ENCODE measurements at regions not wholly inside any gene's neighbourhood (a gene's known extent, or its start where the extent isn't known, plus 50 kb on each side); places are given as distances from the start of the nearest gene placed in this dataset.
"Not testable (repeated sequence)": the region's sequence is repeated elsewhere in the genome, so short reads cannot be mapped to it uniquely, and the experiment has no call there.

GRCh38 chr11:71129624-71130023 lies 122.8 kb downstream of the SHANK2 start:
- Histone ChIP-seq H3K27ac (ENCODE audit: insufficient read depth in 1 of 2, low read depth in 1 of 2, low read length in 2 of 2, poor library complexity in 1 of 2, severe bottlenecking in 2 of 2) (no peak overlapping the region), H3K4me1 (ENCODE audit: control extremely low read depth in 1 of 4, control insufficient read depth in 4 of 4, insufficient read depth in 4 of 4, low read length in 3 of 4) (no peaks in the 10 kb centered on the region), H3K27me3 (replicated peaks in 2 of 5; ENCODE audit: control insufficient read depth in 4 of 5, insufficient read depth in 5 of 5, low read length in 4 of 5) (peaks cover 0 to 7% (median 2%) of the 10 kb centered on the region in 5 experiments), H3K36me3 (ENCODE audit: control insufficient read depth in 4 of 4, insufficient read depth in 4 of 4, low read length in 3 of 4) (no peaks in the 10 kb centered on the region), H3K4me3 (ENCODE audit: control insufficient read depth in 1 of 7, extremely low read depth in 1 of 7, insufficient read depth in 4 of 7, low read depth in 2 of 7, low read length in 6 of 7) (no peak overlapping the region), H3K9me3 (ENCODE audit: control extremely low read depth in 1 of 5, control insufficient read depth in 4 of 5, insufficient read depth in 2 of 5, low read depth in 1 of 5, low read length in 4 of 5) (no peaks in the 10 kb centered on the region)
- POLR2A ChIA-PET, result no interaction called here
- DNase-seq, result peak in 1 of 3 donors; percentile 3
- WGBS (ENCODE audit: insufficient coverage), result 86% methylated on average over 5 of the region's 5 CpGs
- CTCF ChIA-PET, result no interaction called here

GRCh38 chr11:71127806-71128205 lies 124.6 kb downstream of the SHANK2 start:
- POLR2A ChIA-PET, result no interaction called here
- 90% methylated on average over 11 of the region's 11 CpGs for WGBS (ENCODE audit: insufficient coverage)
- Histone ChIP-seq H3K27ac (ENCODE audit: insufficient read depth in 1 of 2, low read depth in 1 of 2, low read length in 2 of 2, poor library complexity in 1 of 2, severe bottlenecking in 2 of 2) (no peak overlapping the region), H3K27me3 (replicated peaks in 2 of 5; ENCODE audit: control insufficient read depth in 4 of 5, insufficient read depth in 5 of 5, low read length in 4 of 5) (peaks cover 0 to 10% (median 0%) of the 10 kb centered on the region in 5 experiments), H3K9me3 (ENCODE audit: control extremely low read depth in 1 of 5, control insufficient read depth in 4 of 5, insufficient read depth in 2 of 5, low read depth in 1 of 5, low read length in 4 of 5) (no peaks in the 10 kb centered on the region), H3K4me3 (ENCODE audit: control insufficient read depth in 1 of 7, extremely low read depth in 1 of 7, insufficient read depth in 4 of 7, low read depth in 2 of 7, low read length in 6 of 7) (no peak overlapping the region), H3K4me1 (ENCODE audit: control extremely low read depth in 1 of 4, control insufficient read depth in 4 of 4, insufficient read depth in 4 of 4, low read length in 3 of 4) (no peaks in the 10 kb centered on the region), H3K36me3 (ENCODE audit: control insufficient read depth in 4 of 4, insufficient read depth in 4 of 4, low read length in 3 of 4) (no peaks in the 10 kb centered on the region)
- CTCF ChIA-PET, result no interaction called here
- DNase-seq, result no peak

- H3K4me1 ChIP-seq (ENCODE audit: control extremely low read depth in 1 of 4, control insufficient read depth in 4 of 4, insufficient read depth in 4 of 4, low read length in 3 of 4); H3K36me3 ChIP-seq (ENCODE audit: control insufficient read depth in 4 of 4, insufficient read depth in 4 of 4, low read length in 3 of 4); DNase-seq; H3K4me3 ChIP-seq (ENCODE audit: control insufficient read depth in 1 of 7, extremely low read depth in 1 of 7, insufficient read depth in 4 of 7, low read depth in 2 of 7, low read length in 6 of 7); H3K9me3 ChIP-seq (ENCODE audit: control extremely low read depth in 1 of 5, control insufficient read depth in 4 of 5, insufficient read depth in 2 of 5, low read depth in 1 of 5, low read length in 4 of 5); H3K27me3 ChIP-seq (replicated peaks in 2 of 5; ENCODE audit: control insufficient read depth in 4 of 5, insufficient read depth in 5 of 5, low read length in 4 of 5); POLR2A ChIA-PET; CTCF ChIA-PET; H3K27ac ChIP-seq (ENCODE audit: insufficient read depth in 1 of 2, low read depth in 1 of 2, low read length in 2 of 2, poor library complexity in 1 of 2, severe bottlenecking in 2 of 2): not testable (repeated sequence)
- WGBS (ENCODE audit: insufficient coverage), result no CpG with 5 or more reads among the region's 5 CpGs
Observed at GRCh38 chr11:71126401-71126800, 126.0 kb downstream of the SHANK2 start.

- Histone ChIP-seq H3K27me3 (replicated peaks in 2 of 5; ENCODE audit: control insufficient read depth in 4 of 5, insufficient read depth in 5 of 5, low read length in 4 of 5) (peaks cover 0 to 13% (median 6%) of the 10 kb centered on the region in 5 experiments), H3K9me3 (ENCODE audit: control extremely low read depth in 1 of 5, control insufficient read depth in 4 of 5, insufficient read depth in 2 of 5, low read depth in 1 of 5, low read length in 4 of 5) (no peaks in the 10 kb centered on the region), H3K27ac (ENCODE audit: insufficient read depth in 1 of 2, low read depth in 1 of 2, low read length in 2 of 2, poor library complexity in 1 of 2, severe bottlenecking in 2 of 2) (no peak overlapping the region), H3K4me1 (ENCODE audit: control extremely low read depth in 1 of 4, control insufficient read depth in 4 of 4, insufficient read depth in 4 of 4, low read length in 3 of 4) (no peaks in the 10 kb centered on the region), H3K36me3 (ENCODE audit: control insufficient read depth in 4 of 4, insufficient read depth in 4 of 4, low read length in 3 of 4) (no peaks in the 10 kb centered on the region), H3K4me3 (ENCODE audit: control insufficient read depth in 1 of 7, extremely low read depth in 1 of 7, insufficient read depth in 4 of 7, low read depth in 2 of 7, low read length in 6 of 7) (no peak overlapping the region)
- 92% methylated on average over 2 of the region's 3 CpGs for WGBS (ENCODE audit: insufficient coverage)
- ChIA-PET POLR2A (no interaction called here), CTCF (no interaction called here)
- DNase-seq, result no peak
Observed at GRCh38 chr11:71125150-71125549, 127.2 kb downstream of the SHANK2 start.

GRCh38 chr11:71124127-71124526 lies 128.2 kb downstream of the SHANK2 start:
- H3K9me3 ChIP-seq (ENCODE audit: control extremely low read depth in 1 of 5, control insufficient read depth in 4 of 5, insufficient read depth in 2 of 5, low read depth in 1 of 5, low read length in 4 of 5), result no peaks in the 10 kb centered on the region
- ChIA-PET CTCF (no interaction called here), POLR2A (no interaction called here)
- 43% methylated on average over 1 of the region's 2 CpGs for WGBS (ENCODE audit: insufficient coverage)
- DNase-seq, result no peak
- no peak overlapping the region for H3K4me3 ChIP-seq (ENCODE audit: control insufficient read depth in 1 of 7, extremely low read depth in 1 of 7, insufficient read depth in 4 of 7, low read depth in 2 of 7, low read length in 6 of 7)
- no peaks in the 10 kb centered on the region for H3K4me1 ChIP-seq (ENCODE audit: control extremely low read depth in 1 of 4, control insufficient read depth in 4 of 4, insufficient read depth in 4 of 4, low read length in 3 of 4)
- no peak overlapping the region for H3K27ac ChIP-seq (ENCODE audit: insufficient read depth in 1 of 2, low read depth in 1 of 2, low read length in 2 of 2, poor library complexity in 1 of 2, severe bottlenecking in 2 of 2)
- no peaks in the 10 kb centered on the region for H3K36me3 ChIP-seq (ENCODE audit: control insufficient read depth in 4 of 4, insufficient read depth in 4 of 4, low read length in 3 of 4)
- peaks cover 0 to 21% (median 6%) of the 10 kb centered on the region in 5 experiments for H3K27me3 ChIP-seq (replicated peaks in 2 of 5; ENCODE audit: control insufficient read depth in 4 of 5, insufficient read depth in 5 of 5, low read length in 4 of 5)

- Histone ChIP-seq H3K4me1 (ENCODE audit: control extremely low read depth in 1 of 4, control insufficient read depth in 4 of 4, insufficient read depth in 4 of 4, low read length in 3 of 4) (peaks cover 0 to 5% (median 2%) of the 10 kb centered on the region in 4 experiments), H3K36me3 (ENCODE audit: control insufficient read depth in 4 of 4, insufficient read depth in 4 of 4, low read length in 3 of 4) (no peaks in the 10 kb centered on the region), H3K9me3 (ENCODE audit: control extremely low read depth in 1 of 5, control insufficient read depth in 4 of 5, insufficient read depth in 2 of 5, low read depth in 1 of 5, low read length in 4 of 5) (no peaks in the 10 kb centered on the region), H3K27me3 (replicated peaks in 2 of 5; ENCODE audit: control insufficient read depth in 4 of 5, insufficient read depth in 5 of 5, low read length in 4 of 5) (peaks cover 0 to 37% (median 4%) of the 10 kb centered on the region in 5 experiments), H3K4me3 (ENCODE audit: control insufficient read depth in 1 of 7, extremely low read depth in 1 of 7, insufficient read depth in 4 of 7, low read depth in 2 of 7, low read length in 6 of 7) (no peak overlapping the region), H3K27ac (ENCODE audit: insufficient read depth in 1 of 2, low read depth in 1 of 2, low read length in 2 of 2, poor library complexity in 1 of 2, severe bottlenecking in 2 of 2) (no peak overlapping the region)
- CTCF ChIA-PET, result no interaction called here
- WGBS (ENCODE audit: insufficient coverage), result 34% methylated on average over 6 of the region's 7 CpGs
- POLR2A ChIA-PET, result no interaction called here
- DNase-seq, result peak in 1 of 3 donors; percentile 3
Observed at GRCh38 chr11:71120471-71120896, 131.9 kb downstream of the SHANK2 start.

GRCh38 chr11:71119656-71120269 lies 132.6 kb downstream of the SHANK2 start:
- DNase-seq, result no peak
- H3K4me3 ChIP-seq (ENCODE audit: control insufficient read depth in 1 of 7, extremely low read depth in 1 of 7, insufficient read depth in 4 of 7, low read depth in 2 of 7, low read length in 6 of 7), result no peak overlapping the region
- 97% methylated on average over 9 of the region's 9 CpGs for WGBS (ENCODE audit: insufficient coverage)
- POLR2A ChIA-PET, result no interaction called here
- H3K36me3 ChIP-seq (ENCODE audit: control insufficient read depth in 4 of 4, insufficient read depth in 4 of 4, low read length in 3 of 4), result no peaks in the 10 kb centered on the region
- H3K27me3 ChIP-seq (replicated peaks in 2 of 5; ENCODE audit: control insufficient read depth in 4 of 5, insufficient read depth in 5 of 5, low read length in 4 of 5), result peaks cover 0 to 37% (median 4%) of the 10 kb centered on the region in 5 experiments
- peaks cover 0 to 5% (median 2%) of the 10 kb centered on the region in 4 experiments for H3K4me1 ChIP-seq (ENCODE audit: control extremely low read depth in 1 of 4, control insufficient read depth in 4 of 4, insufficient read depth in 4 of 4, low read length in 3 of 4)
- H3K27ac ChIP-seq (ENCODE audit: insufficient read depth in 1 of 2, low read depth in 1 of 2, low read length in 2 of 2, poor library complexity in 1 of 2, severe bottlenecking in 2 of 2), result no peak overlapping the region
- CTCF ChIA-PET, result no interaction called here
- H3K9me3 ChIP-seq (ENCODE audit: control extremely low read depth in 1 of 5, control insufficient read depth in 4 of 5, insufficient read depth in 2 of 5, low read depth in 1 of 5, low read length in 4 of 5), result no peaks in the 10 kb centered on the region

Data from common myeloid progenitor, CD34-positive (primary cell).